ENCODE measurements at regions not wholly inside any gene's neighbourhood (a gene's known extent, or its start where the extent isn't known, plus 50 kb on each side); places are given as distances from the start of the nearest gene placed in this dataset.
"Not testable (repeated sequence)": the region's sequence is repeated elsewhere in the genome, so short reads cannot be mapped to it uniquely, and the experiment has no call there.

- no peak for DNase-seq
Observed at GRCh38 chr2:75432761-75433361, 127.9 kb downstream of the EVA1A start.

DNA sequence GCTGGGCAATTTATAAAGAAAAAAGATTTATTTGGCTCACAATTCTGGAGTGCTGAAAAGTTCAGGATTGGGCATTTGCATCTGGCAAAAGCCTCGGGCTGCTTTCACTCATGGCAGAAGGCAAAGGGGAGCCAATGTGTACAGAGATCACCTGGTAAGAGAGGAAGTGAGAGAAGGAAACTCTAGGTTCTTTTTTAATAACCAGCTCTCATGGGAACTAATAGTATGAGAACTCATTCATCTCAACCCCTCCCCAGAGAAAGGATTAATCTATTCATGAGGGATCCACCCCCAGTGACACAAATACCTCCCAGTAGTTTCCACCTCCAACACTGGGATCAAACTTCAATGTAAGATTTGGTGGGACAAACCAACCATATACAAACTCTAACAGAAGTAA, 129.0 kb downstream of the EVA1A start:
- no peak for DNase-seq

DNA sequence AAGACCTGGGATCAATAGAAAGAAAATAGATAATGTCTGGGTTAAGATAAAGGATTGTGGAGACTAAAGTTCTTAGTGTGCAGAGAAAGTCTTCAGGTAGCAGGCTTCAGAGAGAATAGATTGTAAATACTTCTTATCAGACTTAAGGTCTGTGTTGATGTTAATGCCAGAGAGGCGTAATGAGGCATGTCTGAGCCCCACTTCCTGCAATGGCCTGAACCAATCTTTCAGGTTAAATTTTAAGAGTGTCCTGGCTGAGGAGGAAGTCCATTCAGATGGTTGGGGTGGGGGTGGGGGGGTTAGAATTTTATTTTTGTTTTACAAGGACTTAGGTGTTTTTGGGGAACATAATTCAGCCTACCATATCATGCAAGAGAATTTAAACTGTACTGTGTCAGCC, 129.5 kb downstream of the EVA1A start:
- DNase-seq, result no peak

- not testable (repeated sequence) for DNase-seq
Observed at GRCh38 chr2:75430449-75430848, 130.3 kb downstream of the EVA1A start.

DNA sequence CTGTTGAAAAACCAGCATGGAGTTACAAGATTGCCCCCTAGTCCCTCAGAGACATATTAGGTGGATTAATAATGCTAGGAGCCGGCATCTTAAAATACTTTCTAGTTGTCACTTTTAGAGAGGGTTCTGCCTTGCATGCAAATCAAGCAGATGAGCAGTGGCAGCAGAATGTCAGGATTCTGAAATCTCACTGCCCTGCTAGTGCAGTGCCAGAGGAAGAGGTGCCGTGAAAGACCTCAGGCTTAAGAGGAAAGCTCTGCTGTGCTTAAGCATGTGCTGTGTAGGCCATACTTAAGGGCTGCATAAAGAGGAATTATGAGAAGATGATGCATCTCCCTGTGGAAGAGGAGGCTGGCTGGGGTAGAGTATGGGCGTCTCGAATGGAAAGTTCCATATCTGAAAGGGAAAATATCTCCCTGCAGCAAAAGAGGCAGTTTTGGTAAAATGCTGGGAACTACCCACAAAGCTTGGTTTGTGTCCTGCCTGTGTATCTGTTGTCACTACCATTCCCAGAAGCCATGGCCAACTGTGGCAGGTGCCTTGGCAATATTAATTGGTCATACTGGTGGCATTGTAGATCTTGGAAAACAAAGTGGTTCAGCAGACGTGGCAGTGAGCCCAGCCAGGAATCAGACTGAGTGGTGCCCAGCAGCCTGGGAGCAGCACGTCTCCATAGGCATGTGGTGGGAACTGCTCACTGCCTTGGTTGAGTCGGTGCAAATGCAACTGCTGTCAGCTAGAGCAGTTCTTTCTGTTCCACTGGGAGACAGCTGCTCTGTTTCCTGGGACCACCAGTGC, 131.9 kb downstream of the EVA1A start:
- no peak for DNase-seq

DNA sequence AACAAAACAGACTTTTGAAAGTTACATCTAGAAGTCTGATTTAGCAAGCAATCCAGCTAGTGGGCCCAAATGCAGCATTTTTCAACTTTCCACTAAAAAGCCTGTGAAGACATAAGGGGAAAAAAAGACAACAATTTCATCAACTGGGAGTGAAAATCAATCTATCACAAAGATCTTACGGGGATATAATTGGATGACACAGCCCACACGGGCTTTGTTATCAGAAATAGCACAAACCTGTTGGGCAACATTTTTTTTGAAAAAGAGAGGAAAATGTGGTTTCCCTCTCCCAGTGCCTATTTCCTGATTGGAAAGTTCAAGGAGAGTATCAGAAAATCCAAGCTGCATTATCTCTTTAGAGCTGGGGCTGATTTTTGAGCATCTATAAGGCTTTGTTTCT, 132.7 kb downstream of the EVA1A start:
- no peak for DNase-seq

GRCh38 chr2:75424936-75425619, 135.7 kb downstream of the EVA1A start:
- no peak for DNase-seq

- no peak for DNase-seq
Observed at GRCh38 chr2:75421986-75422385, 138.8 kb downstream of the EVA1A start.

DNA sequence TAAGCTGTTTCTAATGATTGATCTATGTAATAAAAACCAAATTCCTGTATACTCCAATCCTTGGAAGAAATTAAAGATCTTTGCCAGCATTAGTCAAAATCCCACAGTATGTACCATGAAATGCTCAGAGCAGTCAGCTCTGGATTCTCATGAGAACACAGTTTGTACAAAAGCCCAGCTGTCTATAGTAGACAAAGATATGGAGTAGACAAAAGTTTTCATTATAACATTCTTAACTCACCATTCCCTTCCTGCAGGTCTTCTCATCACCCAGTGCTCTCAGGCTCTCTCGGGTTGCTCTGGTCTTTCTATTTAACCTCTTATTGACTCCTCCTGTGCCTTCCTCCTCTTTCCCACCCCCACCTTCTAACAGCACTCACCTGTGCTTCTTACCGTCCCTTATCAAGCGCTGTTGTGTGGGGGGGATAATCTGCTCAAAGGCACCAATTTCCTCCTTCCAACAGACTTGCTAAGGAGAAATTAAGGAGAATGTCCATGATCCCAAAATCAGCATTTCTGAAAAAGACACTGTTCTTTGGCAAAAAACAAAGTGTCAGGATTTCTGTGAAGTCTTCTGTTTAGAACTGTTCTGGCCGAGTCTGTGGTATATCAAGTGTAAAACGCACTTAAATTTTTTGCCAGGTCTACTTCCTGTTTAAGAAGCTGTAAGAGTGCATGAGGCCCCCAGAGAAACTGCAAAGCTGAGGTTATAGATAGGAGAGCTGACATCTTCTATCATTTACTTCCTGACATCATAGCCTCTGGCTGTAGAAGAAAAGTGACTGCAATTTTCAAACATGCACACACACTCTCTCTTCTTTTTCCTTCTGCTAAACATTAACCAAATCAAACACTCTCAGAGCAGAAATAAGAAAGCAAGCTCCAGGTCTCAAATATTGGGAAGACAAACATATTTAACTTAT, 144.1 kb downstream of the EVA1A start:
- DNase-seq, result peak; percentile 1 to 18

DNA sequence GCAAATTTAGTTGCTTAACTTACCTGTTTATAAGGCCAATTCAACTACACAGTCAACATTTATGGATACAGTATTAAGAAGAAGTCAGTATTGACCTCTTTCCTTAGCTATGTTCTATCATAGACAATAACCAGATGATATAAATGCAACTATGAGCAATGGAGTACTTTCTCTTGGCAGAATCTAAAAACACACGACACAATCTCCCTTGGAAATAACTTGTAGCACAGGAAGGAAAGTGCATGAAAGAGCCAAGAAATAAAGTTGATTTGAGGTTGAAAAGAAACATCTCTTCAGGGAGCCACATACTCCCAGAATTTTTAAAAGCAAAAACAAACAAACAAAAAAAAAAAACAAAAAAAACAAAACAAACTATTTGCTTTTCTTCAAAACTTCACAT, 145.0 kb downstream of the EVA1A start:
- DNase-seq, result no peak

GRCh38 chr2:75415111-75415626, 145.6 kb downstream of the EVA1A start:
- no peak for DNase-seq

GRCh38 chr2:75411574-75411973, 149.2 kb downstream of the EVA1A start:
- no peak for DNase-seq

DNA sequence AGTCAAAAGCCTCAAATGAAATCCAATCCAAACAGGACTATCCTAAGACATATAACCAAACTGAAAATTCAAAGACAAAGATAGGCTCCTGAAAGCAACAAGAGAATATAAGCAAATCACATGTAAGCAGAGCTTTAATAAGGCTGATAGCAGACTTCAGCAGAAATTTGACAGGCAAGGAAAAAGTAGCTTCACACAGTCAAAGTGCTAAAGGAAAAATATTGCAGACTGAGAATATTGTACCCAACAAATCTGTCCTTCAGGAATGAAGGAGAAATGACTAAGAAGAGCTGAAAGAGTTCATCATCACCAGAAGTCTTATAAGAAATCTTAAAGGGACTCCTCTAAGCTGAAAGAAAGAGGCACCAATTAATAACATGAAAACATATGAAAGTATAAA, 150.0 kb downstream of the EVA1A start:
- no peak for DNase-seq

- DNase-seq, result no peak
Observed at GRCh38 chr2:75408771-75409170, 152.0 kb downstream of the EVA1A start.

DNA sequence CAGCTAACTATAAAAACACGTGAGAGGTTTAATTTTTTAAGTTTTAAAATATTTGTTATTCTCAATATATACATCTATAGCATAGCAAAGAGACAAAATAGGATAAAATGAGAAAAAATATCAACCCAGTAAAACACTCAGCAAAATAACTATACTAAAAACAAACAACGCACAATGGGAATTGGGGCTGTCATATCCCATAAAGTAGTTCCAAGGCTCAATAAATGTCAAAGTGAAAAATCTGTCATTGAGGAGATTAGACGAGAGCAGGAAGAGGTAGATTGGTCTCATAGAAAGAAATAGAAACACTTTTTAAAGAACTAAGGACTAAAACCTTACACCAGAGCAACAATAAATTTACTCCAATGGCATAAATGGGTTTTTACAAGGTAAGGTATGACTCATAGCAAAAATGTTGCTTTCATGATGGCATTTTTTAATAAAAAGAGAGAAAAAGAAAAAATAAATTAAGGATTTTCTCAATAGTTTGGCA, 153.7 kb downstream of the EVA1A start:
- DNase-seq, result no peak

DNA sequence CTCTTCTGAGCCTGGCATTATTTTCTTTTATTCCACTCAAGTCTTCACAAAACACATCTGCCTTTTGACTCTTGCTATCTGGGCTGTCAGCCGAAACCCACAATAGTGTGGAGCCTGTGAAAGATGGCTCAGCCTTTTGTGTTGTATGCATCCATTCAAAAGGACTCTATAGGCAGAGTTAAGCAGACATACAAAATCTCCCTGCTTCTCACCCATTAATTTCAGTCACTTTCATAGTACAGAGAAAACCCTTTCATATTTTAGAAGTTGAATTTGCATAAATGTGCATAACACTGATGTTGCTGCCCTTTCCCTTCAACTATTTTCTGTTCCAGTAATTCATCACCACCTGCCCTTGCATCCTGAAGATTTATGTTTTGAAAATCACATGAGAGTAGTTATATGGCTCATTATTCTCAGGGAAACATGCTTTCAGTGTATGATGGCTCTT, 154.6 kb downstream of the EVA1A start:
- DNase-seq, result no peak

DNA sequence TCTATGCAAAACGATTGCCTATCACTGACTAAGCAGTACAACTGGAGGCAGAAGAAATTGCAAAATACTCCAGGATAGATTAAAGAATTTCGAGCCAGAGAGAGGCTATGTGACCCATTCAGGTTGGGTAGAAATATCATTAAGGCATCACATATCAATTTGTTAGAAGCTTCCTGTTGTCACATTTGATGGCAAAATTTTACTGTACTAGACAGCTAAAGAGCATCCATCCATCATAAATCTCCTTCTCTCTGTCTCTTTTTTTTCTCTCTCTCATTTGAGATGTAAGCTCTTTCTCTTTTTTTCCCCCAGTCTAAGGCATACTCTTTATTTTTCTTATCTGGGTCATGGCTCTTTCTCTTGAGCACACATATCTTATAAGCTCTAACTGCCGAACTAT, 155.7 kb downstream of the EVA1A start:
- DNase-seq, result no peak

DNA sequence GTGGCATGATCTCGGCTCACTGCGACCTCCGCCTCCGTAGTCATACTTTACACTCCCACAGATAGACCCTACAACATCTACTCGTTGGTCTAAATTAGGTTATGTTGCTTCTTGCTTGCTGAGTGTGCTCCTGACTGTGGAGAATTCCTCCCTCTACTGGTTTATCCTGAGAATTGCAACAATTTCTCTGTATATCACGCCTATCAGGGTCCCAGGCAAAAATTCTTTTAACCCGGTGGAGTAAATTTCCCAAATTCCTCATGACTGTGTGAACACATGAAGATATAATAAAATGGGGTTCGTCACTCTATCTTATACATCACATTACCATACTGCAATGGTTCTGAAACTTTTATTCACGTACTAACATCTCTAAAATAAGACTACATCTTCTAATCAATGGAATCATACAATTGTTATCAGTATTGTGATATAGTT, 156.7 kb downstream of the EVA1A start:
- peak; percentile 65 to 76 for DNase-seq

GRCh38 chr2:75396314-75396713, 164.4 kb downstream of the EVA1A start:
- DNase-seq, result no peak

- not testable (repeated sequence) for DNase-seq
Observed at GRCh38 chr2:75394764-75395163, 166.0 kb downstream of the EVA1A start.

GRCh38 chr2:75390169-75390568, 170.6 kb downstream of the EVA1A start:
- DNase-seq, result no peak

DNA sequence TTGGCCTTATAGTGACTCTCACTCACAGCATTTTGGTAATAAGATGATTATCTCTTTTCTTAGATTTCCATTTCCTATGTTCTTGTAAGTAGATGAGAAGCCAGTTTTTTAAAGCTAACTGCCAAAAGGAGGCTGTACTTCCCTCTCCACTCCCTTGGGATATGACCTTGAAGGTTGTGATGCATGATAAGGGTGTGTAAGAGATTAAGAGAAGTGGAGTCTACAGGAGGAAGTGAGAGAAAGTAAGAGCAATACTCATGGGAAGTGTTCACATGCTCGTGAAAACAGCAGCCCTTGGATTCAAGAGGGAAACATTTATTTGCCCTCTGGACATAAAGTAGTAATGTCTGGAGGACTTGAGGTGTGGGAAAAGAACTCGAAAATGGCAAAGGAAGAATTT, 171.5 kb downstream of the EVA1A start:
- DNase-seq, result no peak
